ENCODE measurements at regions not wholly inside any gene's neighbourhood (a gene's known extent, or its start where the extent isn't known, plus 50 kb on each side); places are given as distances from the start of the nearest gene placed in this dataset.

DNA sequence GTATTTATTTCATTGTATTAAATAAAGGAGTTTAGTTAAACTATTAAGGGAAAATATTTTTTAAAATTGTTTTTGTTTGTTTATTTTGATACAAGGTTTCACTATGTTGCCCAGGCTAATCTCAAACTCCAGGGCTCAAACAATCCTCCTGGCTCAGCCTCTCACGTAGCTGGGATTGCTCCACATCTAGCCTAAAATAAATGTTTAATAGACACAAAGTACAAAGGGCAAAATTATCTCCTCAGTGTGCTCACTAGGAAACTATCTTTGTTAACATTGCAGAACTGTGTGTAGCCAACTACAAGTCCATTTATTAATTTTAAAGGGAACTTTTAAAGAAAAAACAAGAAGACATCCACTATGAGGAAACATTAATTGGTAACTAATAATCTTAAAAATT lies 207.2 kb upstream of the PCDH17 start:
- Histone ChIP-seq H3K27me3 (ENCODE audit: control insufficient read depth, insufficient read depth, low read length) (no peaks in the 10 kb centered on the region), H3K4me1 (ENCODE audit: control insufficient read depth, insufficient read depth, low read length) (no peaks in the 10 kb centered on the region), H3K9me3 (ENCODE audit: control insufficient read depth, insufficient read depth, low read length) (no peaks in the 10 kb centered on the region), H3K36me3 (ENCODE audit: control insufficient read depth, insufficient read depth, low read length) (no peaks in the 10 kb centered on the region), H3K27ac (ENCODE audit: low read depth, low read length) (no peak overlapping the region), H3K4me3 (ENCODE audit: low read depth, low read length) (no peak overlapping the region)
- DNase-seq (ENCODE audit: low read depth in 4 of 6, low spot score in 6 of 6) = no peak
- no CpG with 5 or more reads among the region's 1 CpG for WGBS (ENCODE audit: insufficient coverage)

DNA sequence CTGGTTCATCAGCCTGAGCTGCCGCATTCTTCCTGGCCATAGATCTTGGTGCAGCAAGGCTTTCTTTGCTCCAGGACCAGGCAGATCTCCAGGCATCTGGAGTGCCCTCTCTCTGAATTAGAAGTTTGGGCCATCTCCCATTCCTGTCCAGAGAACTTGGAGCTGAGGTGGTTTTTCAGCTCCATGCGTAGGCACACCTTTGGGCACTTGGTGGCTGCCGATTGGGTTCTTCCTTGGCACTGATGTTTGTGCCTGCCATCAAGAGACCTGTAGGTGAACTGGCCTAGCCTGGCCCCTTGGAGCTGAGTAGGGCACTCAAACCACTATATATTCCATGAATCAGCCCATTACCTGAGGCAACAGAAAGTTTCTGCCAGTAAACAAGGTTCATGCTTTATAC lies 206.0 kb upstream of the PCDH17 start:
- no peaks in the 10 kb centered on the region for H3K9me3 ChIP-seq (ENCODE audit: control insufficient read depth, insufficient read depth, low read length)

DNA sequence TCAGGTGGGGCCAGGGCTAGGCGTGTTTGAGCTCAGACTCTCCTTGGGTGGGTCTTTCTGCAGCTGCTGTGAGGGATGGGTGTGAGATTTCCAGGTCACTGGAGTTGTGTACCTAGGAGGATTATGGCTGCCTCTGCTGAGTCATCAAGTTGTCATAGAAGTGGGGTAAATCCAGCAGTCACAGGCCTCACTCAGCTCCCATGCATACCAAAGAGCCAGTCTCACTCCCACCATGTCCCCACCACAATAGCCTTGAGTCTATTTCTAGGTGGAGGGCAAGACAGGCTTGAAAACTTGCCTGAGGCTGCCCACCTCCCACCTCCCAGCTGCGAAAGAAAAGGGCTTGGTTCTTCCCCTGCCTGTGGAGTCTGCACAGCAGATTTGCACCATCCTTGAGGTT lies 194.0 kb upstream of the PCDH17 start:
- WGBS (ENCODE audit: insufficient coverage) = 80% methylated on average over 2 of the region's 2 CpGs
- no peak for DNase-seq (ENCODE audit: low read depth in 4 of 6, low spot score in 6 of 6)
- Histone ChIP-seq H3K27me3 (ENCODE audit: control insufficient read depth, insufficient read depth, low read length) (no peaks in the 10 kb centered on the region), H3K9me3 (ENCODE audit: control insufficient read depth, insufficient read depth, low read length) (no peaks in the 10 kb centered on the region), H3K4me3 (ENCODE audit: low read depth, low read length) (no peak overlapping the region), H3K4me1 (ENCODE audit: control insufficient read depth, insufficient read depth, low read length) (no peaks in the 10 kb centered on the region), H3K27ac (ENCODE audit: low read depth, low read length) (no peak overlapping the region), H3K36me3 (ENCODE audit: control insufficient read depth, insufficient read depth, low read length) (no peaks in the 10 kb centered on the region)

More for the DNA sequence above, 206.0 kb upstream of the PCDH17 start:
- Histone ChIP-seq H3K4me3 (ENCODE audit: low read depth, low read length) (no peak overlapping the region), H3K27me3 (ENCODE audit: control insufficient read depth, insufficient read depth, low read length) (no peaks in the 10 kb centered on the region), H3K36me3 (ENCODE audit: control insufficient read depth, insufficient read depth, low read length) (no peaks in the 10 kb centered on the region), H3K4me1 (ENCODE audit: control insufficient read depth, insufficient read depth, low read length) (no peaks in the 10 kb centered on the region), H3K27ac (ENCODE audit: low read depth, low read length) (no peak overlapping the region)
- WGBS (ENCODE audit: insufficient coverage) = 89% methylated on average over 3 of the region's 3 CpGs
- no peak for DNase-seq (ENCODE audit: low read depth in 4 of 6, low spot score in 6 of 6)

DNA sequence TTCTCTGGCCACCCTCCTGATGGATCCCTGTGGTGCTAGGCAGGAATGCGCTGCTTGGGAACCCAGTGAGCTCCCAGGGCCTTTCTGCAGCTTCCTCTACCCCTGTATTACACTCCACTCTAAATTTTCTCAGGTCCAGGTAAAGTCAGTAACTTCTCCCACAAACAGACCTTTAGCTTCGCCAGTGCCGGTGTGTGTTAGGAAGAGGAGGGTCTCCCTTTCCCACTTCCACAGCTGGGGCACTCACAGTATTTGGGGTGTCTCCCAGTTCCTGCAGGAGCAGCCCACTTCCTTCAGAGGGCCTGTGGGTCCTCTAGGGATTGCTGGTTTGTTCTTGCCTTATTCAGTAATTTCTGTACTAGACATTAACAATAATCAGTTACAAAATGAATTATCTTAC lies 193.5 kb upstream of the PCDH17 start:
- Histone ChIP-seq H3K27me3 (ENCODE audit: control insufficient read depth, insufficient read depth, low read length) (no peaks in the 10 kb centered on the region), H3K27ac (ENCODE audit: low read depth, low read length) (no peak overlapping the region), H3K9me3 (ENCODE audit: control insufficient read depth, insufficient read depth, low read length) (no peaks in the 10 kb centered on the region), H3K4me1 (ENCODE audit: control insufficient read depth, insufficient read depth, low read length) (no peaks in the 10 kb centered on the region), H3K36me3 (ENCODE audit: control insufficient read depth, insufficient read depth, low read length) (no peaks in the 10 kb centered on the region), H3K4me3 (ENCODE audit: low read depth, low read length) (no peak overlapping the region)
- no peak for DNase-seq (ENCODE audit: low read depth in 4 of 6, low spot score in 6 of 6)
- no CpG with 5 or more reads among the region's 3 CpGs for WGBS (ENCODE audit: insufficient coverage)

DNA sequence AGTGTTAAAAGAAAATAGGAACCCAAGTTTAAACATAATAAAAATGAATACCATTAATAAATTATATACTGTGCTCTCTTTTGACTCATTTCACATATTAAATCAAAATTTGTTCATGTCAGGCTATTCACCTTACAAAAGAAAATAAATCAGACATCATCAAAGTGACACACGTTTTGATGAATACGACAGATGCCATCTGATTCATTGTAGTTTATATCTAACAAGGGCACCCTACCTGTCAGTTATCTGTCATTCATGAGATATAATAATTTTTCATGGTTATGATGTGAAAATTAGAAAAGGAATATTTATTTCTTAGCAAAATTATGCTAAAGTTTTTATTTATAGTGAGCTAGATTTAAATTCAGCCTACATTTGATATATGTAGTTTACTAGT lies 188.1 kb upstream of the PCDH17 start:
- Histone ChIP-seq H3K27me3 (ENCODE audit: control insufficient read depth, insufficient read depth, low read length) (no peaks in the 10 kb centered on the region), H3K36me3 (ENCODE audit: control insufficient read depth, insufficient read depth, low read length) (no peaks in the 10 kb centered on the region), H3K4me1 (ENCODE audit: control insufficient read depth, insufficient read depth, low read length) (no peaks in the 10 kb centered on the region), H3K9me3 (ENCODE audit: control insufficient read depth, insufficient read depth, low read length) (no peaks in the 10 kb centered on the region), H3K27ac (ENCODE audit: low read depth, low read length) (no peak overlapping the region), H3K4me3 (ENCODE audit: low read depth, low read length) (no peak overlapping the region)
- no peak for DNase-seq (ENCODE audit: low read depth in 4 of 6, low spot score in 6 of 6)
- no CpG with 5 or more reads among the region's 2 CpGs for WGBS (ENCODE audit: insufficient coverage)

DNA sequence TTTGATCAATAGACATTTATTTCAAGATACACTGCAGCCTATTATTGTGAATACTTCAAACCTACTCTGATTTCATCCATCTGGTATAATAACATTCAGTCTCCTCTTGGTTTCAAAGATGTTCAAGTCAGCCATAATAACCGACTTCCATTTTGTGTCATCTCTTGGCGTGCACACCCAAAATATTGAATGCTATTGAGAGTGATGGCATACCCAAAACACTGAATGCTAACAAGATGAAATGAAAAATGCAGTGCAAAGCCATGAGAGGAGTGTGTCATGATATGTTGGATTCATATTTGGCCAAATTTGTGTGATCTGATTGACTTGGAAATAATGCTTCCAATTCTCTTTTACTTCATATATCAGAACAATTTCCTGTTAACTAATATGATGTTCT lies 181.2 kb upstream of the PCDH17 start:
- WGBS (ENCODE audit: insufficient coverage) = no CpG with 5 or more reads among the region's 2 CpGs
- Histone ChIP-seq H3K27me3 (ENCODE audit: control insufficient read depth, insufficient read depth, low read length) (no peaks in the 10 kb centered on the region), H3K9me3 (ENCODE audit: control insufficient read depth, insufficient read depth, low read length) (no peaks in the 10 kb centered on the region), H3K4me1 (ENCODE audit: control insufficient read depth, insufficient read depth, low read length) (no peaks in the 10 kb centered on the region), H3K36me3 (ENCODE audit: control insufficient read depth, insufficient read depth, low read length) (no peaks in the 10 kb centered on the region), H3K4me3 (ENCODE audit: low read depth, low read length) (no peak overlapping the region), H3K27ac (ENCODE audit: low read depth, low read length) (no peak overlapping the region)
- peak in 1 of 6 donors; percentile 56 for DNase-seq (ENCODE audit: low read depth in 4 of 6, low spot score in 6 of 6)

DNA sequence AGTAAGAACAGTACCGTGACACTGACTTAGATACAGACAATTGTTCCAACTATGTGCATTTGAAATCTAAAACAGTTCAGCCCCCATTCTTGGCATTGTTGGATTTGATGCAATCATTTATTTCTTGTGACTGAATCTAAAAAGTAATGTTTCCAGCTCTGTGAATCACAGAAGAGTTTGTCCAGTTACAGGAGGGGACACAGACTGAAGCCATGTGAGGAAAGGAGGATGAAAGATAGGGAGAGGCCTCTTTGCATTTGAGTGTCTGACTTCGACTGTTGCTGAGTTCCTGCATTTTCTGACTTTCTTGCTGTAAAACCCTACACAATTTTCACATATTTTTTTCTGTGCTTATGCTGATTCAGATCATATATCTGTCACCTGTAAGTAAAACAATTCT lies 179.3 kb upstream of the PCDH17 start:
- Histone ChIP-seq H3K27me3 (ENCODE audit: control insufficient read depth, insufficient read depth, low read length) (no peaks in the 10 kb centered on the region), H3K9me3 (ENCODE audit: control insufficient read depth, insufficient read depth, low read length) (no peaks in the 10 kb centered on the region), H3K27ac (ENCODE audit: low read depth, low read length) (no peak overlapping the region), H3K4me3 (ENCODE audit: low read depth, low read length) (no peak overlapping the region), H3K4me1 (ENCODE audit: control insufficient read depth, insufficient read depth, low read length) (no peaks in the 10 kb centered on the region), H3K36me3 (ENCODE audit: control insufficient read depth, insufficient read depth, low read length) (no peaks in the 10 kb centered on the region)
- WGBS (ENCODE audit: insufficient coverage) = 43% methylated on average over 1 of the region's 2 CpGs
- DNase-seq (ENCODE audit: low read depth in 4 of 6, low spot score in 6 of 6) = peak in 1 of 6 donors; percentile 6

DNA sequence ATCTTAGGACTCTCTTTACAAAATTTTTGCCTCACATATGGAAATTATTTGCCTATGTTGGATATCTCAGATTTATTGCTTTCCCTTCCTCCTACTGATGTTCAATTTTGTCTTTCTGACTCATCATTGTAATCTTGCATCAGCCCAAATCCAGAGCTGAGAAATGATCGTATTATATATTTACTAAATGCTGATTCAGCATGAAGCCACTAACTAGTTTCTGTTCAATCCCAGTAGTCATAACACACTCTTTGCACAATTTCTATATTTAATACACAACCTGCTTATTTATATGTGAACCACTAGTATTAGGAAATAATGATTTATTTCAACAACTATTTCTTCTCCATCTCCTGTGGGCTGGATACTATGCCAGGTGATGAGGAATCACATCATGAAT lies 161.1 kb upstream of the PCDH17 start:
- Histone ChIP-seq H3K4me3 (ENCODE audit: low read depth, low read length) (no peak overlapping the region), H3K27ac (ENCODE audit: low read depth, low read length) (no peak overlapping the region), H3K36me3 (ENCODE audit: control insufficient read depth, insufficient read depth, low read length) (no peaks in the 10 kb centered on the region), H3K27me3 (ENCODE audit: control insufficient read depth, insufficient read depth, low read length) (no peaks in the 10 kb centered on the region), H3K4me1 (ENCODE audit: control insufficient read depth, insufficient read depth, low read length) (no peaks in the 10 kb centered on the region), H3K9me3 (ENCODE audit: control insufficient read depth, insufficient read depth, low read length) (no peaks in the 10 kb centered on the region)
- WGBS (ENCODE audit: insufficient coverage) = no CpG with 5 or more reads among the region's 1 CpG
- no peak for DNase-seq (ENCODE audit: low read depth in 4 of 6, low spot score in 6 of 6)

DNA sequence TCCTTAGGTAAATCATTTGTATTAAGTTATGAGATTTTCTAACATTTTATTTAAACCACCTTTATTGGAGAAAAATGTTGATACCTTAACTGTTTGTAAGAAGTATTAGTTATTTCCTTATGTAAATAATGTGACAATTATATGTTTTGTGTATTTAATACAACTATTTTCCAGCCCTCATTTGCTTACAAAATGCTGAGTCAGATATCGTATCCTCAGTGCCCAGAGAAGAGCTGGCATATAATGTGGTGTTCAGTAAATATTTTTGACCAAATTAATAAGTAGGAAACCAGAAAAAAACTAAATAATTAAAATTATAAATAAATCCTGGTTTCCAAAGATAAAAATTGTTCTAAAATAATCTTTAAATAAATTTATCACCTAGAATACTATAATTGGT lies 140.2 kb upstream of the PCDH17 start:
- Histone ChIP-seq H3K36me3 (ENCODE audit: control insufficient read depth, insufficient read depth, low read length) (no peaks in the 10 kb centered on the region), H3K27me3 (ENCODE audit: control insufficient read depth, insufficient read depth, low read length) (no peaks in the 10 kb centered on the region), H3K4me3 (ENCODE audit: low read depth, low read length) (no peak overlapping the region), H3K4me1 (ENCODE audit: control insufficient read depth, insufficient read depth, low read length) (no peaks in the 10 kb centered on the region), H3K9me3 (ENCODE audit: control insufficient read depth, insufficient read depth, low read length) (no peaks in the 10 kb centered on the region), H3K27ac (ENCODE audit: low read depth, low read length) (no peak overlapping the region)
- WGBS (ENCODE audit: insufficient coverage) = no CpG with 5 or more reads among the region's 1 CpG
- DNase-seq (ENCODE audit: low read depth in 4 of 6, low spot score in 6 of 6) = no peak

DNA sequence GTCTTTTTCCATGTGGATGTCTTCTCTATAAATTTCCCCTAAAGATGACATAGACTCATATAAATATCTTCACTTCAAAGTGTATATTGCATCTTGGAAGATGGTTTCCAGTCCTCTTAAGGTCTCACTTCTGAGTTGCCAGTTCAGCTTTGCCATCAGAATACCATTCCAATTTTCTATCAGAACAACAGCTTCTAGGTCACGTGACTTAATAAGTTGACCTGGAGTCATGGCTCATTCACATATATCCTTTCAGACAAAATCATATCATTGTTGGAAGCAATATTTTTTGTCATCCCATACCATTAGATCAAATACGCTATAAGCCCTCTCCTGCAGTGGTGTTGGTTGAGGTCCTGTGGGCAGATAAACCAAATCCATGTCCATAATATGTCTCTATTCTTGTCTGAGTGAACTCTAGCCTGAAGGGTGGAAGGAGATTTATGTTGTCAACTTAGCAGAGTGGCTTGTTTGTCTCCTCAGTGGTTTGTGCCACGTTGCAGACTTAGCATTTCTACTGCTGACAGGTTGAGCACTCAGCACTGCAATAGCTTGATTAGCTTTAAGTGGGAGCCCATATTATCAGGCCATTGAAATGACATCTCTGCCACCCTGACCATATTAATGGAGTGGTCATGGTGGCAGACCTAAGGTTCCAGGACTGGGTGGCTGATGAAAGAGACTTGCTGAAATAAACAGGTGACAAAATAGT lies 123.6 kb upstream of the PCDH17 start:
- no peaks in the 10 kb centered on the region for H3K27me3 ChIP-seq (ENCODE audit: control insufficient read depth, insufficient read depth, low read length)

More for the DNA sequence above, 123.6 kb upstream of the PCDH17 start:
- Histone ChIP-seq H3K9me3 (ENCODE audit: control insufficient read depth, insufficient read depth, low read length) (no peaks in the 10 kb centered on the region), H3K36me3 (ENCODE audit: control insufficient read depth, insufficient read depth, low read length) (no peaks in the 10 kb centered on the region), H3K27ac (ENCODE audit: low read depth, low read length) (no peak overlapping the region), H3K4me3 (ENCODE audit: low read depth, low read length) (no peak overlapping the region), H3K4me1 (ENCODE audit: control insufficient read depth, insufficient read depth, low read length) (no peaks in the 10 kb centered on the region)
- no peak for DNase-seq (ENCODE audit: low read depth in 4 of 6, low spot score in 6 of 6)
- WGBS (ENCODE audit: insufficient coverage) = 25% methylated on average over 1 of the region's 3 CpGs
